Parathyroid adenoma (tissue), 2 donors: ENCODE measurements at regions not wholly inside any gene's neighbourhood (a gene's known extent, or its start where the extent isn't known, plus 50 kb on each side); places are given as distances from the start of the nearest gene placed in this dataset.

Experiments used
- H2AFZ ChIP-seq: fragments of 300-600 bp; sonication (generic); one replicate; pipeline ENCODE4 v1.7.0; 2017; ENCODE audit warnings: antibody characterized with exemption, mild to moderate bottlenecking
- H3K27ac ChIP-seq: fragments of 300-600 bp; sonication (generic); one replicate; pipeline ENCODE4 v1.7.0; 2017
- H3K27me3 ChIP-seq: fragments of 300-600 bp; sonication (generic); one replicate; pipeline ENCODE4 v1.7.0; 2017; ENCODE audit warnings: low read length; ENCODE audit not compliant: control insufficient read depth, insufficient read depth
- H3K36me3 ChIP-seq: fragments of 300-600 bp; sonication (generic); one replicate; pipeline ENCODE4 v1.7.0; 2017; ENCODE audit warnings: low read length; ENCODE audit not compliant: control insufficient read depth, insufficient read depth
- H3K4me1 ChIP-seq: fragments of 300-600 bp; sonication (generic); one replicate; pipeline ENCODE4 v1.7.0; 2017; ENCODE audit warnings: control low read depth
- H3K4me2 ChIP-seq: fragments of 300-600 bp; sonication (generic); one replicate; pipeline ENCODE4 v1.7.0; 2017; ENCODE audit warnings: low read length
- H3K4me3 ChIP-seq: fragments of 300-600 bp; sonication (generic); one replicate; pipeline ENCODE4 v1.7.0; 2017; ENCODE audit warnings: low read depth, low read length
- H3K79me2 ChIP-seq: fragments of 300-600 bp; sonication (generic); one replicate; pipeline ENCODE4 v1.7.0; 2017; ENCODE audit warnings: control low read depth
- H3K9ac ChIP-seq: fragments of 300-600 bp; sonication (generic); one replicate; pipeline ENCODE4 v1.7.0; 2017; ENCODE audit warnings: mild to moderate bottlenecking
- H3K9me3 ChIP-seq: fragments of 300-600 bp; sonication (generic); one replicate; pipeline ENCODE4 v1.7.0; 2017; ENCODE audit warnings: low read length; ENCODE audit not compliant: control insufficient read depth
- TF ChIP-seq, protein P1 (sequence below): fragments of 300-600 bp; sonication (generic); IDR thresholded peaks from one replicate; pipeline ENCODE4 v1.7.0; 2017; ENCODE audit warnings: antibody characterized with exemption, mild to moderate bottlenecking
- donor health status: primary hyperparathyroidism.

DNA sequence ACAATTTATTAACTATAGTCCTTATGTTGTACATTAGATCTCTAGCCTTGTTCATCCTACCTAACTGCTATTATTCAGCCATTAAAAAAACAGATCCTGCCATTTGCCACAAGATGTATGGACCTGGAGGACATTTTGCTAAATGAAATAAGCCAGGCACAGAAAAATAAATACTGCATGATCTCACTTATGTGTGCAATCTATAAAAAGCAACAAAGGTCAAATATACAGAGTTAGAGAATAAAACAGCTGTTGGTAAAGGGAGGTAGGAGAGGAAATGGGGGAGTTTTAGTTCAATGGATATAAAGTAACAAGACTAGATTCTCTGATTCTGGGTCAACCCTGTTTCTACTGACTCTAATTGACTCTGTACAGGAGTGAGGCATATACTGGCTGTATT lies 103.3 kb upstream of the FAM9C start:
- Histone ChIP-seq H3K27ac (no peak overlapping the region), H3K79me2 (no peaks in the 10 kb centered on the region), H2AFZ (no peak overlapping the region), H3K9ac (no peak overlapping the region), H3K27me3 (no peaks in the 10 kb centered on the region), H3K36me3 (no peaks in the 10 kb centered on the region), H3K4me2 (no peak overlapping the region), H3K4me1 (no peaks in the 10 kb centered on the region), H3K9me3 (no peaks in the 10 kb centered on the region), H3K4me3 (no peak overlapping the region)
- TF ChIP-seq, protein P1, sequence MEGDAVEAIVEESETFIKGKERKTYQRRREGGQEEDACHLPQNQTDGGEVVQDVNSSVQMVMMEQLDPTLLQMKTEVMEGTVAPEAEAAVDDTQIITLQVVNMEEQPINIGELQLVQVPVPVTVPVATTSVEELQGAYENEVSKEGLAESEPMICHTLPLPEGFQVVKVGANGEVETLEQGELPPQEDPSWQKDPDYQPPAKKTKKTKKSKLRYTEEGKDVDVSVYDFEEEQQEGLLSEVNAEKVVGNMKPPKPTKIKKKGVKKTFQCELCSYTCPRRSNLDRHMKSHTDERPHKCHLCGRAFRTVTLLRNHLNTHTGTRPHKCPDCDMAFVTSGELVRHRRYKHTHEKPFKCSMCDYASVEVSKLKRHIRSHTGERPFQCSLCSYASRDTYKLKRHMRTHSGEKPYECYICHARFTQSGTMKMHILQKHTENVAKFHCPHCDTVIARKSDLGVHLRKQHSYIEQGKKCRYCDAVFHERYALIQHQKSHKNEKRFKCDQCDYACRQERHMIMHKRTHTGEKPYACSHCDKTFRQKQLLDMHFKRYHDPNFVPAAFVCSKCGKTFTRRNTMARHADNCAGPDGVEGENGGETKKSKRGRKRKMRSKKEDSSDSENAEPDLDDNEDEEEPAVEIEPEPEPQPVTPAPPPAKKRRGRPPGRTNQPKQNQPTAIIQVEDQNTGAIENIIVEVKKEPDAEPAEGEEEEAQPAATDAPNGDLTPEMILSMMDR, result no peak

DNA sequence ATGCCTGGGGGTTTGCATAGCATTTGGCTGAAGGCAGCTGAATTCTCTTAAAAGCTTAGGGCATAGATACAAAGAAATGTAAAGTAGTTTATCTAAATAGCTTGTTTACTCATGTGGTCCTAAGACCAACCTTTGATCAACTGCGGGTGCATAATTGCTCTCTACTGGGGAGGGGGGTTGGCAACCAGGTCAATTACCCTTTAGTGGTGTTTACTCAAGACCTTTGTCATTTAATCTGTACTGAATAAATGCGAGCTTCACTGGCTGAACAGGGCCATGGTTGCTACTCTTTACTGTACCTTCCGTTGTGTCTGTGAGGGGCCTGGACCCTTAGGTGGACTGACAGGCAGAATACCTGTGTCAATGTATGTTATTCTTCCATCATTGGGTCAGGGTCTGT lies 102.7 kb upstream of the FAM9C start:
- Histone ChIP-seq H3K4me2 (no peak overlapping the region), H3K27me3 (no peaks in the 10 kb centered on the region), H3K9me3 (no peaks in the 10 kb centered on the region), H3K4me1 (no peaks in the 10 kb centered on the region), H3K27ac (no peak overlapping the region), H3K79me2 (no peaks in the 10 kb centered on the region), H2AFZ (no peak overlapping the region), H3K9ac (no peak overlapping the region), H3K36me3 (no peaks in the 10 kb centered on the region), H3K4me3 (no peak overlapping the region)
- TF ChIP-seq, protein P1, result no peak

DNA sequence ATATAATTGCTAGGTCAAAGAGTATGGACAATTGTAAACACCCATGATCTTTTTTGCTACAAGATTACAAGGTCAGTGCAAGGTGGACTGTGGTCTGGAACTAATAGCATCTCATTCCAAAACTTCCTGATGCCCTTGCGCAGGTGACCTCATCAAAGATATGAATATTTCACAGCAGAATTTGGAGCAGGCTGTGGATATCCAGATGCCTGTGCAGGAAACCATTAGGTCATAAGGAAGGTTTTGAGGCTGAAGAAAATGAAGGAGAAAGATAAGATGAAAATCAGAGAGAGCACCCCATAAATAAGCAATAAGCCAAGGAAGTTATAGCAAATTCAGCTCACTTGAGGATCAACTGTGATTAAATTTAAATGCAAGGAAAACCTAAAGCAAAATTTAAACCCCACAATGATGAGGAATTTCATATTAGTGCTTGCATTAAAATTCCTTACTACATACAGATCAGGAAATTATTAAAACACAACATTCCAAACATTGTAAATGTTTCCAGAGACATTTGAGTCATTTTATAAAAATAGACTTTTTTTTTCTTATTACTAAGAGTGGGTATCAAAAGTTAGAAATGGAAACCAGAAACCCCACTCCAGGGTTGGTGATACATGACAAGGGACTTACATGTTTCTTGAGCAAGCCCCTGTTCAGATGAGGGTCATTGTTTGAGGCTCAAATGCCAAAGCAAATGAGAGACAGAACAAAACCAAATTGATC lies 100.7 kb upstream of the FAM9C start:
- no peak overlapping the region for H3K4me3 ChIP-seq
- no peak overlapping the region for H3K4me2 ChIP-seq
- no peak overlapping the region for H2AFZ ChIP-seq

DNA sequence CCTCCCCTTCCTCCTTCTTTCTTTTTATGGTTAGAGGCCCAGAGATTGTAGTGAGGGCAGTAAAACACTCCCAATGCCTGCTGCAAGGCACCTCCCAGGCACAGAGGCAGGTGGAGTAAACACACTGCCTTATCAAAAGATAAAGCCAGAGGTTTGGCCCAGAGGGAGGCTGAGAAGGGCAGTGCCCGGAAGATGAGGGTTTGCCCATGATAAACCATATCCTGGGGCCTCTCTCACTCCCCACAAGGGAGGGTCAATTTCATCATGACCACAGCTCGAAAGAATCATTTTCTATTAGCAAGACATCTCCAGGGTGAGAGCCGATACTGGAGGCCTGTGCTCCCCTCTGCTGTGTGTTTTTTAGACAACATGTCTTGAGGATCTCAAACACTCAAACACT lies 98.5 kb upstream of the FAM9C start:
- no peak overlapping the region for H3K9ac ChIP-seq
- no peaks in the 10 kb centered on the region for H3K36me3 ChIP-seq
- H2AFZ ChIP-seq, result no peak overlapping the region
- H3K9me3 ChIP-seq, result no peaks in the 10 kb centered on the region
- no peaks in the 10 kb centered on the region for H3K4me1 ChIP-seq
- TF ChIP-seq, protein P1, result no peak
- no peaks in the 10 kb centered on the region for H3K79me2 ChIP-seq
- H3K4me3 ChIP-seq, result no peak overlapping the region
- no peak overlapping the region for H3K4me2 ChIP-seq
- H3K27ac ChIP-seq, result no peak overlapping the region
- no peaks in the 10 kb centered on the region for H3K27me3 ChIP-seq

More for the DNA sequence above, 100.7 kb upstream of the FAM9C start:
- H3K36me3 ChIP-seq, result no peaks in the 10 kb centered on the region
- TF ChIP-seq, protein P1, result no peak
- no peaks in the 10 kb centered on the region for H3K27me3 ChIP-seq
- H3K9ac ChIP-seq, result no peak overlapping the region
- H3K9me3 ChIP-seq, result no peaks in the 10 kb centered on the region
- no peaks in the 10 kb centered on the region for H3K4me1 ChIP-seq
- no peaks in the 10 kb centered on the region for H3K79me2 ChIP-seq
- no peak overlapping the region for H3K27ac ChIP-seq

DNA sequence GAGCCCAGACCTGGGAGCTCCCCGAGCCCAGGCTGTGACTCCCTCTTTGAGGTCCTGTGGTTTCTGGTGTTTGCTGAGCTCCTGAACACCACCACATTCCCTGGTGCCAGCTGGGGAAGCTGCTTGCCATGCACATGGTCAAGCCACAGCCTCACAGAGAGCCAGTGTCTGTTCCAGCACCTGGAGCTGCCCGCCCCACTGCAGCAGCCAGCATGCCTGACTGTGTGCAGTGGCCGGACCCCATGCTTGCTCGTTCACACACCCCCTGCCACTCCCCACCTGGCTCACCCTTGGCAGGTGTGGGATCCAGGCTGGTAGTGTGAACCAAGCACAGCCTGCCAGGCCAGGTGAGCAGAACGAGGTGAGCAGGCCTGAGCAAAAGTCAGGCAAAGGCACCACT lies 95.6 kb upstream of the FAM9C start:
- Histone ChIP-seq H3K4me1 (no peaks in the 10 kb centered on the region), H3K36me3 (no peaks in the 10 kb centered on the region), H3K4me3 (no peak overlapping the region), H3K9me3 (no peaks in the 10 kb centered on the region), H3K27me3 (no peaks in the 10 kb centered on the region), H3K9ac (no peak overlapping the region), H2AFZ (no peak overlapping the region), H3K4me2 (no peak overlapping the region), H3K27ac (no peak overlapping the region), H3K79me2 (no peaks in the 10 kb centered on the region)
- TF ChIP-seq, protein P1, result no peak
